Mammary epithelial cell (primary cell): ENCODE measurements at regions not wholly inside any gene's neighbourhood (a gene's known extent, or its start where the extent isn't known, plus 50 kb on each side); places are given as distances from the start of the nearest gene placed in this dataset.

Source experiments
- CTCF ChIP-seq, 2 donors: IDR thresholded peaks in 1 of 2; conservative IDR thresholded peaks in 1 of 2; 2 replicates each; pipeline ENCODE4 v1.5.1; 2011 to 2012; ENCODE audit warnings: inconsistent platforms in 2 of 2, low read length in 2 of 2, mild to moderate bottlenecking in 2 of 2, control low read depth in 1 of 2, low read depth in 1 of 2; ENCODE audit not compliant: insufficient read depth in 1 of 2; ENCODE audit errors: extremely low read depth in 1 of 2
- EZH2 ChIP-seq: IDR thresholded peaks from 2 replicates; pipeline ENCODE4 v1.6.1; 2012; ENCODE audit warnings: low read length, inconsistent platforms, borderline replicate concordance

GRCh38 chr5:12133520-12133919 is 229.3 kb upstream of the CTNND2 start:
- no peak for TF ChIP-seq EZH2
- TF ChIP-seq CTCF (conservative IDR thresholded peaks at IDR 0.05 in 1 of 2, IDR thresholded peaks at IDR 0.05 in 1 of 2; ENCODE audit: extremely low read depth in 1 of 2, insufficient read depth in 1 of 2, low read depth in 1 of 2, low read length in 2 of 2), result no peak
